ENCODE measurements at regions not wholly inside any gene's neighbourhood (a gene's known extent, or its start where the extent isn't known, plus 50 kb on each side); places are given as distances from the start of the nearest gene placed in this dataset.
A peak's percentile ranks its signal among the peaks of the same experiment; 100 is the strongest.

- TF ChIP-seq TAF1 (IDR thresholded peaks at IDR 0.05; ENCODE audit: low read depth) (no peak), YY1 (IDR thresholded peaks at IDR 0.05; ENCODE audit: low read depth) (no peak), MAX (IDR thresholded peaks at IDR 0.05) (no peak), NFIC (IDR thresholded peaks at IDR 0.05) (no peak), EGR1 (IDR thresholded peaks at IDR 0.05) (no peak), RAD21 (IDR thresholded peaks at IDR 0.05; ENCODE audit: low read depth) (no peak), CEBPB (IDR thresholded peaks at IDR 0.05) (no peak), REST (IDR thresholded peaks at IDR 0.05; ENCODE audit: low read depth) (no peak), USF1 (IDR thresholded peaks at IDR 0.05) (no peak), TCF12 (IDR thresholded peaks at IDR 0.05; ENCODE audit: low read depth) (no peak), TEAD4 (IDR thresholded peaks at IDR 0.05) (no peak), ZBTB7A (IDR thresholded peaks at IDR 0.05; ENCODE audit: low read depth) (no peak)
Observed at GRCh38 chr7:152502813-152503790, 67.3 kb upstream of the KMT2C start.

- TF ChIP-seq TEAD4 (IDR thresholded peaks at IDR 0.05), result no peak
- no peak for TF ChIP-seq ZBTB7A (IDR thresholded peaks at IDR 0.05; ENCODE audit: low read depth)
- TF ChIP-seq RAD21 (IDR thresholded peaks at IDR 0.05; ENCODE audit: low read depth), result no peak
- TF ChIP-seq EGR1 (IDR thresholded peaks at IDR 0.05), result no peak
- no peak for TF ChIP-seq CREB1 (IDR thresholded peaks at IDR 0.05; ENCODE audit: low read depth)
- no peak for TF ChIP-seq YY1 (IDR thresholded peaks at IDR 0.05; ENCODE audit: low read depth)
- TF ChIP-seq REST (IDR thresholded peaks at IDR 0.05; ENCODE audit: low read depth), result no peak
- no peak for TF ChIP-seq EP300 (IDR thresholded peaks at IDR 0.05; ENCODE audit: borderline replicate concordance)
- no peak for TF ChIP-seq CEBPB (IDR thresholded peaks at IDR 0.05)
- no peak for TF ChIP-seq TCF12 (IDR thresholded peaks at IDR 0.05; ENCODE audit: low read depth)
Observed at GRCh38 chr7:152501506-152501905, 65.7 kb upstream of the KMT2C start.

GRCh38 chr7:152499969-152500368 lies 64.2 kb upstream of the KMT2C start:
- 0 out of 2 replicates have a peak, but pooled peaks have one; percentile 4 for TF ChIP-seq TEAD4 (IDR thresholded peaks at IDR 0.05)

GRCh38 chr7:152495867-152496266 lies 60.1 kb upstream of the KMT2C start:
- TF ChIP-seq REST (IDR thresholded peaks at IDR 0.05; ENCODE audit: low read depth), result no peak
- no peak for TF ChIP-seq NFIC (IDR thresholded peaks at IDR 0.05)
- no peak for TF ChIP-seq ZBTB7A (IDR thresholded peaks at IDR 0.05; ENCODE audit: low read depth)
- no peak for TF ChIP-seq EGR1 (IDR thresholded peaks at IDR 0.05)
- no peak for TF ChIP-seq TEAD4 (IDR thresholded peaks at IDR 0.05)
- no peak for TF ChIP-seq EP300 (IDR thresholded peaks at IDR 0.05; ENCODE audit: borderline replicate concordance)
- no peak for TF ChIP-seq TAF1 (IDR thresholded peaks at IDR 0.05; ENCODE audit: low read depth)

- TF ChIP-seq TAF1 (IDR thresholded peaks at IDR 0.05; ENCODE audit: low read depth) (no peak), TEAD4 (IDR thresholded peaks at IDR 0.05) (no peak), FOXM1 (IDR thresholded peaks at IDR 0.05; ENCODE audit: borderline replicate concordance, low read depth) (no peak), CREB1 (IDR thresholded peaks at IDR 0.05; ENCODE audit: low read depth) (no peak), MAX (IDR thresholded peaks at IDR 0.05) (no peak), TCF12 (IDR thresholded peaks at IDR 0.05; ENCODE audit: low read depth) (no peak), NFIC (IDR thresholded peaks at IDR 0.05) (no peak), USF1 (IDR thresholded peaks at IDR 0.05) (no peak), YY1 (IDR thresholded peaks at IDR 0.05; ENCODE audit: low read depth) (no peak), REST (IDR thresholded peaks at IDR 0.05; ENCODE audit: low read depth) (no peak), ZBTB7A (IDR thresholded peaks at IDR 0.05; ENCODE audit: low read depth) (no peak), EP300 (IDR thresholded peaks at IDR 0.05; ENCODE audit: borderline replicate concordance) (no peak), RAD21 (IDR thresholded peaks at IDR 0.05; ENCODE audit: low read depth) (no peak), CEBPB (IDR thresholded peaks at IDR 0.05) (no peak), EGR1 (IDR thresholded peaks at IDR 0.05) (no peak)
Observed at GRCh38 chr7:152492952-152493351, 57.1 kb upstream of the KMT2C start.
